IMR-90 (cell line): ENCODE measurements at regions not wholly inside any gene's neighbourhood (a gene's known extent, or its start where the extent isn't known, plus 50 kb on each side); places are given as distances from the start of the nearest gene placed in this dataset.

ENCODE experiments used
- ATAC-seq: fragments of 200-7000 bp; cut with Tn5 transposase; 2 replicates; pipeline ENCODE4 v1.9.1; 2020; ENCODE audit warnings: low read depth, mild to moderate bottlenecking, moderate library complexity
- BruUV-seq: library from RNA; stranded (reverse); fragments of 400-500 nt; replicated peaks from 2 replicates; lab custom pipeline; 2021; lab: Mats Ljungman, UMichigan
- CTCF ChIA-PET: fragments of 300-600 bp; formaldehyde crosslinking; extraction: SDS; loops from one replicate; lab custom pipeline; 2021; ENCODE audit warnings: antibody characterized with exemption; lab: Yijun Ruan, JAX
- POLR2A ChIA-PET: fragments of 300-600 bp; sonication (Branson Sonifier 250); formaldehyde crosslinking; loops from one replicate; lab custom pipeline; 2022; ENCODE audit warnings: antibody characterized with exemption; ENCODE audit not compliant: unreplicated experiment; lab: Charles Lee
- DNase-seq: peaks from one replicate; pipeline ENCODE4 v3.0.0; 2013
- H2AFZ ChIP-seq: replicated peaks from 2 replicates; pipeline ENCODE3; 2013; ENCODE audit warnings: low read length, mild to moderate bottlenecking; ENCODE audit not compliant: poor library complexity
- H2AK5ac ChIP-seq: 2 replicates; pipeline ENCODE4 v1.6.1; 2013; ENCODE audit warnings: low read depth, low read length, inconsistent platforms
- H2AK9ac ChIP-seq: replicated peaks from 2 replicates; pipeline ENCODE3; 2013; ENCODE audit warnings: mild to moderate bottlenecking, low read depth, low read length, moderate library complexity; ENCODE audit not compliant: poor library complexity
- H2BK120ac ChIP-seq: 2 replicates; pipeline ENCODE4 v1.6.1; 2013; ENCODE audit warnings: low read depth, low read length, inconsistent platforms
- H2BK15ac ChIP-seq: 3 replicates; pipeline ENCODE4 v1.6.1; 2013; ENCODE audit warnings: low read depth, low read length, inconsistent platforms
- H2BK20ac ChIP-seq: 2 replicates; pipeline ENCODE4 v1.6.1; 2013; ENCODE audit warnings: low read depth, mild to moderate bottlenecking, inconsistent platforms, low read length, moderate library complexity
- H2BK5ac ChIP-seq: 2 replicates; pipeline ENCODE4 v1.6.1; 2013; ENCODE audit warnings: mild to moderate bottlenecking, low read depth, low read length, inconsistent platforms; ENCODE audit not compliant: poor library complexity, severe bottlenecking
- H3K14ac ChIP-seq: replicated peaks from 2 replicates; pipeline ENCODE4 v1.6.1; 2013; ENCODE audit warnings: low read depth, low read length, inconsistent platforms
- H3K18ac ChIP-seq: 2 replicates; pipeline ENCODE4 v1.6.1; 2013; ENCODE audit warnings: low read depth, low read length, control low read depth
- H3K23ac ChIP-seq: 2 replicates; pipeline ENCODE4 v1.6.1; 2013; ENCODE audit warnings: low read depth, low read length, inconsistent platforms
- H3K27ac ChIP-seq: 2 replicates; pipeline ENCODE4 v1.5.1; 2013; ENCODE audit warnings: mild to moderate bottlenecking, control low read depth, low read length; ENCODE audit not compliant: insufficient read depth
- H3K27me3 ChIP-seq: 2 replicates; pipeline ENCODE4 v1.6.1; 2013; ENCODE audit warnings: low read length; ENCODE audit not compliant: control insufficient read depth, insufficient read depth
- H3K36me3 ChIP-seq: 2 replicates; pipeline ENCODE4 v1.6.1; 2013; ENCODE audit warnings: low read length, mixed read lengths; ENCODE audit not compliant: control insufficient read depth, insufficient read depth
- H3K4ac ChIP-seq: 2 replicates; pipeline ENCODE4 v1.6.1; 2013; ENCODE audit warnings: low read depth, low read length, inconsistent platforms
- H3K4me1 ChIP-seq: 2 replicates; pipeline ENCODE4 v1.6.1; 2013; ENCODE audit warnings: low read length, mixed read lengths; ENCODE audit not compliant: control insufficient read depth, insufficient read depth
- H3K4me2 ChIP-seq: 2 replicates; pipeline ENCODE4 v1.6.1; 2013; ENCODE audit warnings: low read depth, mild to moderate bottlenecking, control low read depth, low read length, moderate library complexity
- H3K4me3 ChIP-seq: 2 replicates; pipeline ENCODE4 v1.5.1; 2013; ENCODE audit warnings: low read depth, mild to moderate bottlenecking, control low read depth, low read length, moderate library complexity; ENCODE audit not compliant: insufficient read depth
- H3K56ac ChIP-seq: 2 replicates; pipeline ENCODE4 v1.6.1; 2013; ENCODE audit warnings: low read length, inconsistent platforms; ENCODE audit not compliant: insufficient read depth; ENCODE audit errors: extremely low read depth
- H3K79me1 ChIP-seq, 2 experiments: 2 replicates each; pipeline ENCODE4 v1.6.1; 2013; ENCODE audit warnings: low read length in 2 of 2, inconsistent platforms in 1 of 2, low read depth in 1 of 2
- H3K9ac ChIP-seq: 2 replicates; pipeline ENCODE4 v1.6.1; 2013; ENCODE audit warnings: low read depth, low read length, control low read depth
- H3K9me1 ChIP-seq: 2 replicates; pipeline ENCODE4 v1.6.1; 2013; ENCODE audit warnings: low read length, inconsistent platforms; ENCODE audit not compliant: insufficient read depth
- H3K9me3 ChIP-seq: 2 replicates; pipeline ENCODE4 v1.6.1; 2013; ENCODE audit warnings: low read length; ENCODE audit not compliant: control insufficient read depth, insufficient read depth
- H4K20me1 ChIP-seq: 2 replicates; pipeline ENCODE4 v1.6.1; 2013; ENCODE audit warnings: low read length, inconsistent platforms; ENCODE audit not compliant: insufficient read depth
- H4K5ac ChIP-seq: 2 replicates; pipeline ENCODE4 v1.6.1; 2013; ENCODE audit warnings: mild to moderate bottlenecking, low read depth, low read length, control low read depth
- H4K8ac ChIP-seq, 2 experiments: 2 replicates each; pipeline ENCODE4 v1.6.1; 2013; ENCODE audit warnings: low read depth in 2 of 2, low read length in 2 of 2, control low read depth in 1 of 2, inconsistent platforms in 1 of 2
- H4K91ac ChIP-seq: 2 replicates; pipeline ENCODE4 v1.6.1; 2013; ENCODE audit warnings: low read depth, low read length, inconsistent platforms; ENCODE audit not compliant: insufficient read depth
- MAZ ChIP-seq: IDR thresholded peaks from 2 replicates; pipeline ENCODE4 v1.6.1; 2012; ENCODE audit warnings: low read depth, mild to moderate bottlenecking, low read length, improper control_type of control experiment, moderate library complexity, borderline replicate concordance
- WGBS, 2 experiments: methylation state at CpG; one replicate each; pipeline versions ENCODE4 v1.1.5 to v1.1.7; 2013; ENCODE audit warnings: missing lambda C conversion rate in 2 of 2; ENCODE audit not compliant: insufficient read length in 1 of 2; ENCODE audit errors: extremely low coverage in 2 of 2; 5-methylcytosine and 5-hydroxymethylcytosine counted together
- dilution Hi-C: fragments of 300-500 bp; cut with HindIII; formaldehyde crosslinking; loops from one replicate; pipeline ENCODE4 v1.14.3; 2018; ENCODE audit warnings: low sequenced_read_pairs; ENCODE audit not compliant: unreplicated experiment
- in situ Hi-C: fragments of 300-500 bp; cut with MboI; formaldehyde crosslinking; loops from 3 replicates; pipeline ENCODE4 v1.14.3; 2019; ENCODE audit warnings: low sequenced_read_pairs, inconsistent platforms, mixed read lengths
- intact Hi-C: fragments of 100-400 bp; cut with micrococcal nuclease; formaldehyde crosslinking; loops from 2 replicates; pipeline ENCODE4 v1.10.0; 2022

- no TSS peak for BruUV-seq
- no peak overlapping the region for H3K23ac ChIP-seq
- H3K27me3 ChIP-seq, result peaks cover 10% of the 10 kb centered on the region
- no peak overlapping the region for H3K56ac ChIP-seq
- no peak for DNase-seq
- H2BK120ac ChIP-seq, result no peak overlapping the region
- H3K4me1 ChIP-seq, result no peaks in the 10 kb centered on the region; the same call in 1 of the 2 replicates
- H4K91ac ChIP-seq, result no peak overlapping the region
- in situ Hi-C loops (loop anchor here (5.0 kb wide), 1 partner anchor 49 kb away; no protein-coding TSS in a partner anchor), dilution Hi-C loops (no loop called here), intact Hi-C loops (no loop called here)
- no peak overlapping the region for H2AK5ac ChIP-seq
- H2BK15ac ChIP-seq, result no peak overlapping the region
- H4K8ac ChIP-seq, result no peak overlapping the region
- no peak overlapping the region for H3K9ac ChIP-seq
- no peak overlapping the region for H3K18ac ChIP-seq
- peaks cover 2% of the 10 kb centered on the region; the same call in 1 of the 2 replicates for H3K9me3 ChIP-seq
- no peak overlapping the region for H2BK20ac ChIP-seq
- H3K4me3 ChIP-seq, result no peak overlapping the region
- no peak overlapping the region for H2AK9ac ChIP-seq
- H4K5ac ChIP-seq, result no peak overlapping the region
- TF ChIP-seq MAZ, result no peak
- H4K20me1 ChIP-seq, result no peaks in the 10 kb centered on the region
- WGBS, 2 experiments, result no CpG with 5 or more reads among the region's 7 CpGs
- no peak overlapping the region for H3K4me2 ChIP-seq
- no peak overlapping the region for H3K14ac ChIP-seq
- ChIA-PET CTCF (no interaction called here), POLR2A (interaction anchor here (0.6 kb wide), 1 partner anchor 217 kb away, joined by 12 read pairs; no protein-coding TSS in a partner anchor)
- H3K9me1 ChIP-seq, result no peaks in the 10 kb centered on the region
- no peak overlapping the region for H3K27ac ChIP-seq
- H2BK5ac ChIP-seq, result no peak overlapping the region
- no peaks in the 10 kb centered on the region for H3K79me1 ChIP-seq
- H3K4ac ChIP-seq, result no peak overlapping the region
- ATAC-seq, result no peak
- no peak overlapping the region for H2AFZ ChIP-seq
- no peaks in the 10 kb centered on the region for H3K36me3 ChIP-seq
These were observed 98.6 kb upstream of the KLF13 start for GRCh38 chr15:31228011-31228484.
